GM10248 (cell line): ENCODE measurements at regions not wholly inside any gene's neighbourhood (a gene's known extent, or its start where the extent isn't known, plus 50 kb on each side); places are given as distances from the start of the nearest gene placed in this dataset.

ENCODE experiments used
- CTCF ChIA-PET: fragments of 300-600 bp; sonication (Branson Sonifier 250); formaldehyde crosslinking; extraction: SDS; loops from one replicate; lab custom pipeline; 2021; ENCODE audit warnings: antibody characterized with exemption; lab: Yijun Ruan, JAX
- POLR2A ChIA-PET: fragments of 350-650 bp; sonication (Branson Sonifier 250); formaldehyde crosslinking; extraction: SDS; loops from one replicate; lab custom pipeline; 2020; ENCODE audit warnings: antibody characterized with exemption; lab: Yijun Ruan, JAX
- DNase-seq: peaks from one replicate; pipeline ENCODE4 v3.0.0; 2012; ENCODE audit errors: extremely low spot score
- CTCF ChIP-seq: IDR thresholded peaks from 2 replicates; pipeline ENCODE4 v1.5.1; 2012; ENCODE audit warnings: mild to moderate bottlenecking, low read depth; ENCODE audit errors: extremely low read depth, missing control alignments, control extremely low read depth

- DNase-seq, result no peak
- CTCF ChIA-PET, result no interaction called here
- no peak for TF ChIP-seq CTCF
- POLR2A ChIA-PET, result no interaction called here
Observed at GRCh38 chr6:45739058-45739457, 276.6 kb downstream of the CLIC5 start.

- ChIA-PET POLR2A (no interaction called here), CTCF (interaction anchor here (1.0 to 1.5 kb wide), 4 partner anchors 23 to 193 kb away, joined by 3 to 6 read pairs (median 4); no protein-coding TSS in a partner anchor)
- no peak for TF ChIP-seq CTCF
- no peak for DNase-seq
Observed at GRCh38 chr6:45738057-45738455, 277.6 kb downstream of the CLIC5 start.

GRCh38 chr6:45737331-45738056 lies 278.2 kb downstream of the CLIC5 start:
- DNase-seq, result peak; percentile 44
- POLR2A ChIA-PET, result no interaction called here
- no peak for TF ChIP-seq CTCF
- CTCF ChIA-PET, result interaction anchor here (1.0 to 1.5 kb wide), 5 partner anchors 23 to 1082 kb away, joined by 3 to 6 read pairs (median 4); no protein-coding TSS in a partner anchor

- TF ChIP-seq CTCF, result no peak
- CTCF ChIA-PET, result interaction anchor here (0.8 to 1.8 kb wide), 6 partner anchors 10 to 315 kb away, joined by 3 to 5 read pairs (median 3); no protein-coding TSS in a partner anchor
- POLR2A ChIA-PET, result no interaction called here
Observed at GRCh38 chr6:45736134-45736533, 279.5 kb downstream of the CLIC5 start.

GRCh38 chr6:45732731-45733130 lies 282.9 kb downstream of the CLIC5 start:
- POLR2A ChIA-PET, result no interaction called here
- CTCF ChIA-PET, result interaction anchor here (1.0 to 1.5 kb wide), 3 partner anchors 9 to 18 kb away, joined by 3 to 4 read pairs (median 3); no protein-coding TSS in a partner anchor
- no peak for DNase-seq
- TF ChIP-seq CTCF, result no peak

More at GRCh38 chr6:45736134-45736533, 279.5 kb downstream of the CLIC5 start:
- DNase-seq, result no peak

- DNase-seq, result no peak
- CTCF ChIA-PET, result interaction anchor here (1.0 to 1.3 kb wide), 2 partner anchors 15 to 40 kb away, joined by 3 to 4 read pairs; no protein-coding TSS in a partner anchor
Observed at GRCh38 chr6:45730232-45730631, 285.4 kb downstream of the CLIC5 start.

More at GRCh38 chr6:45730232-45730631, 285.4 kb downstream of the CLIC5 start:
- POLR2A ChIA-PET, result no interaction called here
- no peak for TF ChIP-seq CTCF
